ENCODE measurements at regions not wholly inside any gene's neighbourhood (a gene's known extent, or its start where the extent isn't known, plus 50 kb on each side); places are given as distances from the start of the nearest gene placed in this dataset.

GRCh38 chr6:126944512-126944911 lies 174.0 kb upstream of the RSPO3 start:
- H3K4me2 ChIP-seq (ENCODE audit: insufficient read depth, low read length) = no peak overlapping the region
- no peaks in the 10 kb centered on the region for H3K36me3 ChIP-seq (ENCODE audit: insufficient read depth, low read length)
- H3K27ac ChIP-seq (ENCODE audit: low read depth, low read length) = no peak overlapping the region
- no peak overlapping the region for H3K4me3 ChIP-seq (ENCODE audit: insufficient read depth, low read length)
- H3K9me3 ChIP-seq (ENCODE audit: low read depth, low read length) = no peaks in the 10 kb centered on the region
- no peaks in the 10 kb centered on the region for H3K4me1 ChIP-seq (ENCODE audit: insufficient read depth, low read length)
- TF ChIP-seq CTCF (IDR thresholded peaks at IDR 0.05; ENCODE audit: extremely low read depth, low read depth, low read length) = no peak
- H4K20me1 ChIP-seq (ENCODE audit: insufficient read depth, low read length) = no peaks in the 10 kb centered on the region
- no peak for DNase-seq (ENCODE audit: insufficient read length, low spot score, missing footprints)
- no peaks in the 10 kb centered on the region for H3K79me2 ChIP-seq (ENCODE audit: insufficient read depth, low read length)
- no peak overlapping the region for H2AFZ ChIP-seq (ENCODE audit: low read length)
- H3K27me3 ChIP-seq (ENCODE audit: insufficient read depth, low read length) = no peaks in the 10 kb centered on the region

- H3K27ac ChIP-seq (ENCODE audit: low read depth, low read length) = no peak overlapping the region
- TF ChIP-seq CTCF (IDR thresholded peaks at IDR 0.05; ENCODE audit: extremely low read depth, low read depth, low read length) = no peak
- H3K4me1 ChIP-seq (ENCODE audit: insufficient read depth, low read length) = no peaks in the 10 kb centered on the region
- H3K79me2 ChIP-seq (ENCODE audit: insufficient read depth, low read length) = no peaks in the 10 kb centered on the region
- no peaks in the 10 kb centered on the region for H4K20me1 ChIP-seq (ENCODE audit: insufficient read depth, low read length)
- H2AFZ ChIP-seq (ENCODE audit: low read length) = peak overlapping the region; percentile 53
- no peaks in the 10 kb centered on the region for H3K27me3 ChIP-seq (ENCODE audit: insufficient read depth, low read length)
- H3K36me3 ChIP-seq (ENCODE audit: insufficient read depth, low read length) = no peaks in the 10 kb centered on the region
- H3K9me3 ChIP-seq (ENCODE audit: low read depth, low read length) = no peaks in the 10 kb centered on the region
- H3K4me3 ChIP-seq (ENCODE audit: insufficient read depth, low read length) = no peak overlapping the region
- no peak for DNase-seq (ENCODE audit: insufficient read length, low spot score, missing footprints)
- no peak overlapping the region for H3K4me2 ChIP-seq (ENCODE audit: insufficient read depth, low read length)
Observed at GRCh38 chr6:126945150-126945685, 173.3 kb upstream of the RSPO3 start.

GRCh38 chr6:126945812-126946360 lies 172.6 kb upstream of the RSPO3 start:
- Histone ChIP-seq H2AFZ (ENCODE audit: low read length) (no peak overlapping the region), H3K36me3 (ENCODE audit: insufficient read depth, low read length) (no peaks in the 10 kb centered on the region), H3K79me2 (ENCODE audit: insufficient read depth, low read length) (no peaks in the 10 kb centered on the region), H3K9me3 (ENCODE audit: low read depth, low read length) (no peaks in the 10 kb centered on the region), H3K27ac (ENCODE audit: low read depth, low read length) (no peak overlapping the region), H3K4me3 (ENCODE audit: insufficient read depth, low read length) (no peak overlapping the region), H3K4me1 (ENCODE audit: insufficient read depth, low read length) (no peaks in the 10 kb centered on the region), H4K20me1 (ENCODE audit: insufficient read depth, low read length) (no peaks in the 10 kb centered on the region), H3K4me2 (ENCODE audit: insufficient read depth, low read length) (no peak overlapping the region), H3K27me3 (ENCODE audit: insufficient read depth, low read length) (no peaks in the 10 kb centered on the region)
- no peak for DNase-seq (ENCODE audit: insufficient read length, low spot score, missing footprints)
- TF ChIP-seq CTCF (IDR thresholded peaks at IDR 0.05; ENCODE audit: extremely low read depth, low read depth, low read length) = no peak

GRCh38 chr6:126947070-126947469 lies 171.4 kb upstream of the RSPO3 start:
- TF ChIP-seq CTCF (IDR thresholded peaks at IDR 0.05; ENCODE audit: extremely low read depth, low read depth, low read length) = no peak

More at GRCh38 chr6:126947070-126947469, 171.4 kb upstream of the RSPO3 start:
- Histone ChIP-seq H3K4me1 (ENCODE audit: insufficient read depth, low read length) (no peaks in the 10 kb centered on the region), H3K9me3 (ENCODE audit: low read depth, low read length) (no peaks in the 10 kb centered on the region), H2AFZ (ENCODE audit: low read length) (peak overlapping the region; percentile 31), H3K36me3 (ENCODE audit: insufficient read depth, low read length) (no peaks in the 10 kb centered on the region), H3K79me2 (ENCODE audit: insufficient read depth, low read length) (no peaks in the 10 kb centered on the region), H3K27ac (ENCODE audit: low read depth, low read length) (no peak overlapping the region), H4K20me1 (ENCODE audit: insufficient read depth, low read length) (no peaks in the 10 kb centered on the region), H3K27me3 (ENCODE audit: insufficient read depth, low read length) (no peaks in the 10 kb centered on the region), H3K4me2 (ENCODE audit: insufficient read depth, low read length) (no peak overlapping the region), H3K4me3 (ENCODE audit: insufficient read depth, low read length) (no peak overlapping the region)
- no peak for DNase-seq (ENCODE audit: insufficient read length, low spot score, missing footprints)

Measured in osteoblast (primary cell).